SK-N-SH treated with all-trans-retinoic acid at 6 μM for 48 hours (cell line): ENCODE measurements at regions not wholly inside any gene's neighbourhood (a gene's known extent, or its start where the extent isn't known, plus 50 kb on each side); places are given as distances from the start of the nearest gene placed in this dataset.

Experiments
- BACH2 ChIP-seq: fragments of 250-450 bp; sonication (Bioruptor Pico); IDR thresholded peaks from 2 replicates; pipeline ENCODE4 v1.9.0; 2021; ENCODE audit warnings: mild to moderate bottlenecking, borderline replicate concordance
- PATZ1 ChIP-seq: fragments of 250-450 bp; sonication (Bioruptor Pico); IDR thresholded peaks from 2 replicates; pipeline ENCODE4 v1.8.0; 2020; ENCODE audit warnings: mild to moderate bottlenecking, moderate library complexity, borderline replicate concordance
- TCF4 ChIP-seq: fragments of 250-450 bp; sonication (Bioruptor Pico); IDR thresholded peaks from 2 replicates; pipeline ENCODE4 v1.8.0; 2021; ENCODE audit warnings: mild to moderate bottlenecking, moderate library complexity, borderline replicate concordance
- ZC3H10 ChIP-seq: fragments of 250-450 bp; sonication (Bioruptor Pico); IDR thresholded peaks from 2 replicates; pipeline ENCODE4 v1.5.1; 2021; ENCODE audit warnings: mild to moderate bottlenecking, moderate library complexity
- ZFP3 ChIP-seq: fragments of 250-450 bp; sonication (Bioruptor Pico); IDR thresholded peaks from 2 replicates; pipeline ENCODE4 v1.5.0; 2020; ENCODE audit warnings: mild to moderate bottlenecking, moderate library complexity
- ZFP30 ChIP-seq: fragments of 450-650 bp; formaldehyde crosslinking; IDR thresholded peaks from 2 replicates; pipeline ENCODE4 v1.5.0; 2022; ENCODE audit warnings: mild to moderate bottlenecking, moderate library complexity

- TF ChIP-seq PATZ1 (CRISPR knock-in tag) (no peak), BACH2 (CRISPR knock-in tag) (no peak), ZFP3 (no peak), ZC3H10 (CRISPR knock-in tag) (no peak), TCF4 (CRISPR knock-in tag) (no peak), ZFP30 (no peak)
Observed at GRCh38 chr5:33167541-33167940, 273.2 kb upstream of the TARS1 start.
